ENCODE measurements at regions not wholly inside any gene's neighbourhood (a gene's known extent, or its start where the extent isn't known, plus 50 kb on each side); places are given as distances from the start of the nearest gene placed in this dataset.

GRCh38 chr18:40841063-40841462 is 1114.0 kb upstream of the PIK3C3 start:
- H3K27me3 ChIP-seq (ENCODE audit: control insufficient read depth, insufficient read depth, low read length), result no peaks in the 10 kb centered on the region
- no peak overlapping the region for H3K4me3 ChIP-seq (ENCODE audit: insufficient read depth, low read depth, low read length)
- no peaks in the 10 kb centered on the region for H3K36me3 ChIP-seq (replicated peaks; ENCODE audit: control insufficient read depth, insufficient read depth, low read length)
- DNase-seq, result no peak

- H3K27me3 ChIP-seq (ENCODE audit: control insufficient read depth, insufficient read depth, low read length), result no peaks in the 10 kb centered on the region
- DNase-seq, result no peak
- H3K36me3 ChIP-seq (replicated peaks; ENCODE audit: control insufficient read depth, insufficient read depth, low read length), result no peaks in the 10 kb centered on the region
- no peak overlapping the region for H3K4me3 ChIP-seq (ENCODE audit: insufficient read depth, low read depth, low read length)
These were observed 1122.7 kb upstream of the PIK3C3 start for GRCh38 chr18:40832362-40832761.

- DNase-seq, result no peak
These were observed 1130.7 kb upstream of the PIK3C3 start for GRCh38 chr18:40824291-40824690.

GRCh38 chr18:40821596-40822243 is 1133.3 kb upstream of the PIK3C3 start:
- no peak overlapping the region for H3K4me3 ChIP-seq (ENCODE audit: insufficient read depth, low read depth, low read length)
- H3K27me3 ChIP-seq (ENCODE audit: control insufficient read depth, insufficient read depth, low read length), result no peaks in the 10 kb centered on the region
- no peak for DNase-seq
- H3K36me3 ChIP-seq (replicated peaks; ENCODE audit: control insufficient read depth, insufficient read depth, low read length), result no peaks in the 10 kb centered on the region

More at GRCh38 chr18:40824291-40824690, 1130.7 kb upstream of the PIK3C3 start:
- Histone ChIP-seq H3K36me3 (replicated peaks; ENCODE audit: control insufficient read depth, insufficient read depth, low read length) (no peaks in the 10 kb centered on the region), H3K27me3 (ENCODE audit: control insufficient read depth, insufficient read depth, low read length) (no peaks in the 10 kb centered on the region), H3K4me3 (ENCODE audit: insufficient read depth, low read depth, low read length) (no peak overlapping the region)

- no peak for DNase-seq
- Histone ChIP-seq H3K36me3 (replicated peaks; ENCODE audit: control insufficient read depth, insufficient read depth, low read length) (no peaks in the 10 kb centered on the region), H3K27me3 (ENCODE audit: control insufficient read depth, insufficient read depth, low read length) (no peaks in the 10 kb centered on the region), H3K4me3 (ENCODE audit: insufficient read depth, low read depth, low read length) (no peak overlapping the region)
These were observed 1142.0 kb upstream of the PIK3C3 start for GRCh38 chr18:40812981-40813515.

- H3K4me3 ChIP-seq (ENCODE audit: insufficient read depth, low read depth, low read length), result no peak overlapping the region
- DNase-seq, result no peak
- no peaks in the 10 kb centered on the region for H3K36me3 ChIP-seq (replicated peaks; ENCODE audit: control insufficient read depth, insufficient read depth, low read length)
- no peaks in the 10 kb centered on the region for H3K27me3 ChIP-seq (ENCODE audit: control insufficient read depth, insufficient read depth, low read length)
These were observed 1144.7 kb upstream of the PIK3C3 start for GRCh38 chr18:40810372-40810771.

- Histone ChIP-seq H3K4me3 (ENCODE audit: insufficient read depth, low read depth, low read length) (no peak overlapping the region), H3K36me3 (replicated peaks; ENCODE audit: control insufficient read depth, insufficient read depth, low read length) (no peaks in the 10 kb centered on the region), H3K27me3 (ENCODE audit: control insufficient read depth, insufficient read depth, low read length) (no peaks in the 10 kb centered on the region)
- no peak for DNase-seq
These were observed 1165.7 kb upstream of the PIK3C3 start for GRCh38 chr18:40789286-40789685.

GRCh38 chr18:40782453-40783130 is 1172.4 kb upstream of the PIK3C3 start:
- no peak for DNase-seq
- Histone ChIP-seq H3K27me3 (ENCODE audit: control insufficient read depth, insufficient read depth, low read length) (no peaks in the 10 kb centered on the region), H3K4me3 (ENCODE audit: insufficient read depth, low read depth, low read length) (no peak overlapping the region), H3K36me3 (replicated peaks; ENCODE audit: control insufficient read depth, insufficient read depth, low read length) (no peaks in the 10 kb centered on the region)

- no peak overlapping the region for H3K4me3 ChIP-seq (ENCODE audit: insufficient read depth, low read depth, low read length)
- H3K27me3 ChIP-seq (ENCODE audit: control insufficient read depth, insufficient read depth, low read length), result no peaks in the 10 kb centered on the region
- no peaks in the 10 kb centered on the region for H3K36me3 ChIP-seq (replicated peaks; ENCODE audit: control insufficient read depth, insufficient read depth, low read length)
- DNase-seq, result no peak
These were observed 1185.2 kb upstream of the PIK3C3 start for GRCh38 chr18:40769786-40770185.

- Histone ChIP-seq H3K4me3 (ENCODE audit: insufficient read depth, low read depth, low read length) (no peak overlapping the region), H3K36me3 (replicated peaks; ENCODE audit: control insufficient read depth, insufficient read depth, low read length) (no peaks in the 10 kb centered on the region), H3K27me3 (ENCODE audit: control insufficient read depth, insufficient read depth, low read length) (no peaks in the 10 kb centered on the region)
- DNase-seq, result no peak
These were observed 1194.8 kb upstream of the PIK3C3 start for GRCh38 chr18:40760251-40760650.

- DNase-seq, result no peak
- H3K36me3 ChIP-seq (replicated peaks; ENCODE audit: control insufficient read depth, insufficient read depth, low read length), result no peaks in the 10 kb centered on the region
- no peak overlapping the region for H3K4me3 ChIP-seq (ENCODE audit: insufficient read depth, low read depth, low read length)
- H3K27me3 ChIP-seq (ENCODE audit: control insufficient read depth, insufficient read depth, low read length), result no peaks in the 10 kb centered on the region
These were observed 1200.6 kb upstream of the PIK3C3 start for GRCh38 chr18:40754477-40754876.

- H3K27me3 ChIP-seq (ENCODE audit: control insufficient read depth, insufficient read depth, low read length), result no peaks in the 10 kb centered on the region
- H3K4me3 ChIP-seq (ENCODE audit: insufficient read depth, low read depth, low read length), result no peak overlapping the region
- H3K36me3 ChIP-seq (replicated peaks; ENCODE audit: control insufficient read depth, insufficient read depth, low read length), result no peaks in the 10 kb centered on the region
- DNase-seq, result no peak
These were observed 1202.7 kb upstream of the PIK3C3 start for GRCh38 chr18:40752316-40752715.

- DNase-seq, result no peak
- Histone ChIP-seq H3K4me3 (ENCODE audit: insufficient read depth, low read depth, low read length) (no peak overlapping the region), H3K27me3 (ENCODE audit: control insufficient read depth, insufficient read depth, low read length) (no peaks in the 10 kb centered on the region), H3K36me3 (replicated peaks; ENCODE audit: control insufficient read depth, insufficient read depth, low read length) (no peaks in the 10 kb centered on the region)
These were observed 1203.8 kb upstream of the PIK3C3 start for GRCh38 chr18:40751186-40751585.

- Histone ChIP-seq H3K27me3 (ENCODE audit: control insufficient read depth, insufficient read depth, low read length) (no peaks in the 10 kb centered on the region), H3K36me3 (replicated peaks; ENCODE audit: control insufficient read depth, insufficient read depth, low read length) (no peaks in the 10 kb centered on the region), H3K4me3 (ENCODE audit: insufficient read depth, low read depth, low read length) (no peak overlapping the region)
- no peak for DNase-seq
These were observed 1216.0 kb upstream of the PIK3C3 start for GRCh38 chr18:40739029-40739428.

GRCh38 chr18:40738321-40738880 is 1216.6 kb upstream of the PIK3C3 start:
- no peak overlapping the region for H3K4me3 ChIP-seq (ENCODE audit: insufficient read depth, low read depth, low read length)
- H3K27me3 ChIP-seq (ENCODE audit: control insufficient read depth, insufficient read depth, low read length), result no peaks in the 10 kb centered on the region
- DNase-seq, result no peak

More at GRCh38 chr18:40738321-40738880, 1216.6 kb upstream of the PIK3C3 start:
- no peaks in the 10 kb centered on the region for H3K36me3 ChIP-seq (replicated peaks; ENCODE audit: control insufficient read depth, insufficient read depth, low read length)
